ENCODE measurements at regions not wholly inside any gene's neighbourhood (a gene's known extent, or its start where the extent isn't known, plus 50 kb on each side); places are given as distances from the start of the nearest gene placed in this dataset.

DNA sequence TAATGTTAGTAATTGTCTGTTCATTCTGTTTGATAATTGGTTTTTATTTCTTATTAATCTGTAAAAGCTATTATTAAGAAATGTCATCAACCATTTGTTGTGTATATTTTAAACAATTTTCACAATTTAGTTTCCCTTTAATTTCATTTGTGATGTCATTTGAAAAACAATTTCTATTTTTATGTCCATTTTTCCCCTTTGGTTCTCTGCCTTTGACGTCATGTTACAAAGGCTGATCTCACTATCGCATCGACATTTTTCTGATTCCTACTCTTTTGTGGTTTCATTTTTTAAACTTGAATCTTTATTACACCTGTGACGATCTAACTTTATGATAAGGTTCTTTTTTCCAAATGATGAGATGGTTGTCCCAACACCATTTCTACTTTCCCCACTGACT, 191.0 kb upstream of the ZNF507 start:
- intact Hi-C loops (cut with DNase I) = no loop called here
- no peaks in the 10 kb centered on the region for H3K27me3 ChIP-seq
- no peak for TF ChIP-seq POLR2A (IDR thresholded peaks at IDR 0.05)
- no peak for TF ChIP-seq CTCF (IDR thresholded peaks at IDR 0.05)
- DNase-seq = no peak
- H3K36me3 ChIP-seq = no peaks in the 10 kb centered on the region
- WGBS, 2 donors = 85 to 92% methylated on average over 4 of the region's 4 CpGs
- H3K4me1 ChIP-seq = no peaks in the 10 kb centered on the region
- H3K27ac ChIP-seq = no peak overlapping the region
- H3K9me3 ChIP-seq = no peaks in the 10 kb centered on the region
- no peak overlapping the region for H3K4me3 ChIP-seq

GRCh38 chr19:32164384-32164992, 180.9 kb upstream of the ZNF507 start:
- Histone ChIP-seq H3K9me3 (no peaks in the 10 kb centered on the region), H3K36me3 (no peaks in the 10 kb centered on the region), H3K27me3 (peaks cover 0 to 18% (median 0%) of the 10 kb centered on the region in 4 donors), H3K27ac (no peak overlapping the region), H3K4me3 (no peak overlapping the region), H3K4me1 (no peaks in the 10 kb centered on the region)
- TF ChIP-seq POLR2A (IDR thresholded peaks at IDR 0.05) = no peak
- no peak for TF ChIP-seq CTCF (IDR thresholded peaks at IDR 0.05)
- intact Hi-C loops (cut with DNase I) = no loop called here
- DNase-seq = no peak
- WGBS, 2 donors = 66 to 75% methylated on average over 3 of the region's 3 CpGs

- 75 to 82% methylated on average over 8 to 11 of the region's 11 CpGs for WGBS, 2 donors
- H3K36me3 ChIP-seq = no peaks in the 10 kb centered on the region
- no peaks in the 10 kb centered on the region for H3K9me3 ChIP-seq
- intact Hi-C loops (cut with DNase I) = no loop called here
- TF ChIP-seq POLR2A (IDR thresholded peaks at IDR 0.05) (no peak), CTCF (IDR thresholded peaks at IDR 0.05) (no peak)
- peaks cover 0 to 19% (median 0%) of the 10 kb centered on the region in 4 donors for H3K27me3 ChIP-seq
- no peak overlapping the region for H3K4me3 ChIP-seq
- no peak overlapping the region for H3K27ac ChIP-seq
- no peaks in the 10 kb centered on the region for H3K4me1 ChIP-seq
- no peak for DNase-seq
Measured at GRCh38 chr19:32165141-32165540, 180.3 kb upstream of the ZNF507 start.

GRCh38 chr19:32165750-32166149, 179.7 kb upstream of the ZNF507 start:
- WGBS, 2 donors = 70 to 80% methylated on average over 15 to 16 of the region's 16 CpGs
- Histone ChIP-seq H3K9me3 (no peaks in the 10 kb centered on the region), H3K36me3 (no peaks in the 10 kb centered on the region), H3K4me3 (no peak overlapping the region), H3K27me3 (peaks cover 0 to 22% (median 0%) of the 10 kb centered on the region in 4 donors), H3K4me1 (no peaks in the 10 kb centered on the region), H3K27ac (no peak overlapping the region)
- no peak for DNase-seq
- TF ChIP-seq POLR2A (IDR thresholded peaks at IDR 0.05) = no peak
- no peak for TF ChIP-seq CTCF (IDR thresholded peaks at IDR 0.05)
- intact Hi-C loops (cut with DNase I) = no loop called here

GRCh38 chr19:32166238-32166637, 179.2 kb upstream of the ZNF507 start:
- no peak for DNase-seq
- intact Hi-C loops (cut with DNase I) = no loop called here
- Histone ChIP-seq H3K27me3 (peaks cover 0 to 22% (median 0%) of the 10 kb centered on the region in 4 donors), H3K4me1 (no peaks in the 10 kb centered on the region), H3K9me3 (no peaks in the 10 kb centered on the region), H3K36me3 (no peaks in the 10 kb centered on the region), H3K4me3 (no peak overlapping the region), H3K27ac (no peak overlapping the region)
- TF ChIP-seq CTCF (IDR thresholded peaks at IDR 0.05) (no peak), POLR2A (IDR thresholded peaks at IDR 0.05) (no peak)
- 60 to 81% methylated on average over 6 to 9 of the region's 9 CpGs for WGBS, 2 donors
